GM20000 (cell line): ENCODE measurements at regions not wholly inside any gene's neighbourhood (a gene's known extent, or its start where the extent isn't known, plus 50 kb on each side); places are given as distances from the start of the nearest gene placed in this dataset.

Source experiments
- DNase-seq: peaks from one replicate; pipeline ENCODE4 v3.0.0; 2012; ENCODE audit warnings: low spot score
- CTCF ChIP-seq: IDR thresholded peaks from 2 replicates; pipeline ENCODE4 v1.5.1; 2012; ENCODE audit warnings: mild to moderate bottlenecking, control low read depth; ENCODE audit errors: extremely low read depth, missing control alignments

DNA sequence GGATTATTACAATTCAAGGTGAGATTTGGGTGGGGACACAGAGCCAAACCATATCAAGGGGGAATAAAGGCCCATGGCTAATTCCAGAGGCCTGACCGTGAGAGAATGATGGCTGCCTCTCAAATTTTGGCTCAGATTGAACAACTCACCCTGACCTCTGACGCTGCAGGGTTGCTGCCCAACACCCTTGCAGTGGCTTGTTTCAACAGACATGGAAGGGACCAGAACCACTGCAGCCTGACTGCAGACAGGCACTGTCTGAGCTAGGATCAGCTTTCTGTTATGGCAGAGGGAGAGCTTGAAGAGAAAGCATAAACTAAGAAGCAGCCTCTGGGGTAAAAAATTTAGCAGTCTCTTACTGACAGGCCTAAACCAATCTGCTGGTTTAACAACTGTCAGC lies 90.2 kb upstream of the GADD45A start:
- TF ChIP-seq CTCF: no peak
- no peak for DNase-seq

GRCh38 chr1:67596674-67597073 lies 88.3 kb upstream of the GADD45A start:
- no peak for DNase-seq
- no peak for TF ChIP-seq CTCF

DNA sequence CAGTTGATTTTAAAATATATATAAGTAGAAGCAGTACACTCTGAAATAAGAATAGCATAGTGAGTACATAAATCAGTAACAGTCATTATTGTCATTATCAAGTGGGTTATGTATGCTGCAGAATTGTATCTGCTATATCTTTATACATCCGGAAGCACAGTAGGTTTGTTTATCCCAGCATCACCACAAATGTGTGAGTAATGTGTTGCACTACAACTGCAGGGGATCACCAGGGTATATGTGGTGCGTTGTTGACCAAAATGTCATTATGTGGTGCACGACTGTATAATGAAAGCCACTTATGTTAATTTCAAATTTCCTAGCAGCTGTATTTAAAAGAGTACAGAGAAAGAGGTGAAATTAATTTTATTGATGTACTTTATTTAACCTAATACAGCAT lies 87.7 kb upstream of the GADD45A start:
- TF ChIP-seq CTCF: no peak
- no peak for DNase-seq

- no peak for TF ChIP-seq CTCF
- no peak for DNase-seq
Observed at GRCh38 chr1:67599085-67599484, 85.9 kb upstream of the GADD45A start.

DNA sequence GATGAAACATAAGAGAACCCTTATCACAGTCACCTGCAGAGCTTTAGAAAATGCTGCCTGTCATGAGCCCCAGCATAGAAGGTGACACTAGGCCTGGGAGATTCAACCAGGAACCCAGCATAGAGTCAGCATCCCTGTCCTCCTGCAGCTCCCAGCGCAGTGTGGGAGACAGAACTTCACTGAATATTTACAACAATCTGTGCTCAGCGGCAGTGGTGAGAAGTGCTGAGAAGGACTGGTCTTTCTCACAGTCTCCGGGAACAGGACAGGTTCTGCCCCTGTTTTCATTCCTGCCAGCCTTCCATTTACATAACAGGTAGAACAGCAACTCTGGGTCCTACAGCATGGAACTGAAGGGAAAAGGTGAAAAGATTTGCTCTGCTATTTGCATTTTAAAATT lies 83.5 kb upstream of the GADD45A start:
- no peak for DNase-seq
- no peak for TF ChIP-seq CTCF

- no peak for TF ChIP-seq CTCF
- DNase-seq: no peak
Observed at GRCh38 chr1:67601955-67602354, 83.0 kb upstream of the GADD45A start.

GRCh38 chr1:67604778-67605177 lies 80.2 kb upstream of the GADD45A start:
- no peak for TF ChIP-seq CTCF
- no peak for DNase-seq
